GM18517 (cell line): ENCODE measurements at regions not wholly inside any gene's neighbourhood (a gene's known extent, or its start where the extent isn't known, plus 50 kb on each side); places are given as distances from the start of the nearest gene placed in this dataset.

Source experiments
- ATAC-seq: cut with Tn5 transposase; IDR thresholded peaks from one replicate; pipeline ENCODE4 v1.9.1; 2021; ENCODE audit warnings: mild to moderate bottlenecking, moderate library complexity; ENCODE audit not compliant: unreplicated experiment

- ATAC-seq, result no peak
These were observed 221.0 kb downstream of the ASCL1 start for GRCh38 chr12:103178366-103179080.

- ATAC-seq, result peak; percentile 92
These were observed 224.1 kb downstream of the ASCL1 start for GRCh38 chr12:103181366-103182152.

- no peak for ATAC-seq
These were observed 224.8 kb downstream of the ASCL1 start for GRCh38 chr12:103182299-103182698.

- no peak for ATAC-seq
These were observed 239.0 kb downstream of the ASCL1 start for GRCh38 chr12:103196467-103196866.

GRCh38 chr12:103197725-103198388 is 240.4 kb downstream of the ASCL1 start:
- no peak for ATAC-seq

- ATAC-seq, result no peak
These were observed 241.0 kb downstream of the ASCL1 start for GRCh38 chr12:103198499-103198898.

GRCh38 chr12:103205906-103206305 is 248.4 kb downstream of the ASCL1 start:
- no peak for ATAC-seq

GRCh38 chr12:103207936-103208335 is 250.5 kb downstream of the ASCL1 start:
- ATAC-seq, result no peak

GRCh38 chr12:103241184-103241583 is 254.6 kb downstream of the C12orf42 start:
- no peak for ATAC-seq

- no peak for ATAC-seq
These were observed 251.2 kb downstream of the C12orf42 start for GRCh38 chr12:103244596-103244995.

GRCh38 chr12:103247531-103247930 is 248.2 kb downstream of the C12orf42 start:
- ATAC-seq, result no peak

- no peak for ATAC-seq
These were observed 246.2 kb downstream of the C12orf42 start for GRCh38 chr12:103249607-103250006.

GRCh38 chr12:103250487-103250886 is 245.3 kb downstream of the C12orf42 start:
- no peak for ATAC-seq
